Endothelial cell of umbilical vein (primary cell): ENCODE measurements at regions not wholly inside any gene's neighbourhood (a gene's known extent, or its start where the extent isn't known, plus 50 kb on each side); places are given as distances from the start of the nearest gene placed in this dataset.

Experiments used
- BruUV-seq: library from RNA; stranded (reverse); fragments of 400-500 nt; replicated peaks from 2 replicates; lab custom pipeline; 2021; lab: Mats Ljungman, UMichigan
- CTCF ChIA-PET: fragments of 300-600, 350-600 bp; sonication (Branson Sonifier 250); formaldehyde crosslinking; loops from one replicate; lab custom pipeline; 2021; ENCODE audit warnings: antibody characterized with exemption, inconsistent platforms; lab: Charles Lee
- POLR2A ChIA-PET: fragments of 300-600, 350-600 bp; sonication (Branson Sonifier 250); formaldehyde crosslinking; loops from one replicate; lab custom pipeline; 2021; ENCODE audit warnings: antibody characterized with exemption, inconsistent platforms; lab: Charles Lee
- DNase-seq: peaks from one replicate; pipeline ENCODE4 v3.0.0-alpha.2; 2011; ENCODE audit warnings: low read depth, low spot score
- FAIRE-seq: peaks from 2 replicates; lab custom pipeline; 2011; peaks lifted over from hg19 to GRCh38; lab: Jason Lieb, UNC
- H2AFZ ChIP-seq: 2 replicates; pipeline ENCODE4 v1.6.0; 2012; ENCODE audit warnings: low read depth, low read length, control low read depth, inconsistent platforms
- H3K27ac ChIP-seq: 2 replicates; pipeline ENCODE4 v1.5.1; 2011; ENCODE audit warnings: low read depth, mild to moderate bottlenecking, control low read depth, low read length, moderate library complexity; ENCODE audit not compliant: insufficient read depth
- H3K27me3 ChIP-seq, 2 experiments: 2 replicates each; pipeline versions ENCODE4 v1.6.0 to v1.6.1; 2011; ENCODE audit warnings: low read length in 2 of 2, mixed read lengths in 1 of 2; ENCODE audit not compliant: control insufficient read depth in 2 of 2, insufficient read depth in 2 of 2
- H3K36me3 ChIP-seq, 2 experiments: 2 replicates in 1 of 2; 3 replicates in 1 of 2; pipeline ENCODE4 v1.5.1; 2011; ENCODE audit warnings: low read length in 2 of 2, mild to moderate bottlenecking in 1 of 2, moderate library complexity in 1 of 2; ENCODE audit not compliant: control insufficient read depth in 2 of 2, insufficient read depth in 2 of 2; ENCODE audit errors: extremely low read depth in 1 of 2
- H3K4me1 ChIP-seq: 3 replicates; pipeline ENCODE4 v1.5.1; 2011; ENCODE audit warnings: mild to moderate bottlenecking, low read length; ENCODE audit not compliant: control insufficient read depth, insufficient read depth; ENCODE audit errors: extremely low read depth
- H3K4me2 ChIP-seq: 2 replicates; pipeline ENCODE4 v1.6.1; 2011; ENCODE audit warnings: low read length, control low read depth, mixed read lengths; ENCODE audit not compliant: insufficient read depth
- H3K4me3 ChIP-seq, 3 experiments: fragments of 200-600 bp in 1 of 3; sonication (generic), shearing (Covaris generic) in 1 of 3; replicated peaks in 1 of 3; 2 replicates each; pipeline ENCODE4 v1.5.1; 2011 to 2016; ENCODE audit warnings: control low read depth in 3 of 3, low read length in 3 of 3, mild to moderate bottlenecking in 2 of 3, inconsistent platforms in 1 of 3, low read depth in 1 of 3, moderate library complexity in 1 of 3; ENCODE audit not compliant: insufficient read depth in 1 of 3
- H3K79me2 ChIP-seq: 2 replicates; pipeline ENCODE4 v1.6.0; 2012; ENCODE audit warnings: low read length, inconsistent platforms; ENCODE audit not compliant: control insufficient read depth, insufficient read depth
- H3K9ac ChIP-seq: replicated peaks from 2 replicates; pipeline ENCODE3; 2011; ENCODE audit warnings: low read length, control low read depth; ENCODE audit not compliant: insufficient read depth; ENCODE audit errors: extremely low read depth
- H3K9me1 ChIP-seq: replicated peaks from 3 replicates; pipeline ENCODE4 v1.6.0; 2011; ENCODE audit warnings: mild to moderate bottlenecking, low read length; ENCODE audit not compliant: control insufficient read depth, insufficient read depth; ENCODE audit errors: extremely low read depth
- H3K9me3 ChIP-seq: replicated peaks from 2 replicates; pipeline ENCODE4 v1.5.1; 2012; ENCODE audit warnings: low read length, inconsistent platforms; ENCODE audit not compliant: control insufficient read depth, insufficient read depth
- H4K20me1 ChIP-seq: replicated peaks from 2 replicates; pipeline ENCODE3; 2011; ENCODE audit warnings: mild to moderate bottlenecking, low read length; ENCODE audit not compliant: control insufficient read depth, insufficient read depth; ENCODE audit errors: extremely low read depth
- CTCF ChIP-seq, 2 donors: IDR thresholded peaks; 1 replicate in 1 of 2; 2 replicates in 1 of 2; pipeline ENCODE4 v1.5.1; 2011; ENCODE audit warnings: low read length in 2 of 2, mild to moderate bottlenecking in 2 of 2, moderate library complexity in 2 of 2, control low read depth in 1 of 2, inconsistent platforms in 1 of 2, low read depth in 1 of 2; ENCODE audit not compliant: insufficient read depth in 1 of 2; ENCODE audit errors: extremely low read depth in 1 of 2
- EZH2 ChIP-seq: IDR thresholded peaks from 2 replicates; pipeline ENCODE4 v1.6.1; 2012; ENCODE audit warnings: borderline replicate concordance, low read depth, mild to moderate bottlenecking, moderate library complexity, low read length, inconsistent platforms; ENCODE audit not compliant: severe bottlenecking
- FOS ChIP-seq: IDR thresholded peaks from 2 replicates; pipeline ENCODE4 v1.6.1; 2011; ENCODE audit warnings: mild to moderate bottlenecking, low read length, moderate library complexity, borderline replicate concordance; ENCODE audit not compliant: insufficient read depth
- GATA2 ChIP-seq: IDR thresholded peaks from 2 replicates; pipeline ENCODE4 v1.7.0; 2011; ENCODE audit warnings: low read depth, mild to moderate bottlenecking, moderate library complexity, mixed read lengths, low read length; ENCODE audit not compliant: insufficient read length, insufficient read depth
- JUN ChIP-seq: IDR thresholded peaks from 2 replicates; pipeline ENCODE4 v1.6.1; 2011; ENCODE audit warnings: borderline replicate concordance, low read depth; ENCODE audit not compliant: insufficient read length, insufficient read depth
- MYC ChIP-seq: IDR thresholded peaks from one replicate; pipeline ENCODE4 v1.6.1; 2011; ENCODE audit warnings: mild to moderate bottlenecking, low read depth, low read length
- POLR2A ChIP-seq: IDR thresholded peaks from 2 replicates; pipeline ENCODE4 v1.6.1; 2012; ENCODE audit warnings: low read depth, mild to moderate bottlenecking, control low read depth, low read length
- POLR2AphosphoS5 ChIP-seq: IDR thresholded peaks from 2 replicates; pipeline ENCODE4 v1.6.1; 2012; ENCODE audit warnings: low read depth, mild to moderate bottlenecking, control low read depth, low read length, moderate library complexity; ENCODE audit not compliant: insufficient read depth
- dilution Hi-C: fragments of 300-500 bp; cut with MboI; formaldehyde crosslinking; loops from one replicate; pipeline ENCODE4 v1.15.0; 2019; ENCODE audit warnings: low sequenced_read_pairs; ENCODE audit not compliant: extremely low pct_ligation_motif_present
- intact Hi-C: fragments of 100-400 bp; cut with micrococcal nuclease; formaldehyde crosslinking; loops from one replicate; pipeline ENCODE4 v1.10.0; 2022
- TF ChIP-seq, protein P1 (sequence below): IDR thresholded peaks from 2 replicates; pipeline ENCODE4 v1.6.1; 2011; ENCODE audit not compliant: insufficient read depth, insufficient read length

DNA sequence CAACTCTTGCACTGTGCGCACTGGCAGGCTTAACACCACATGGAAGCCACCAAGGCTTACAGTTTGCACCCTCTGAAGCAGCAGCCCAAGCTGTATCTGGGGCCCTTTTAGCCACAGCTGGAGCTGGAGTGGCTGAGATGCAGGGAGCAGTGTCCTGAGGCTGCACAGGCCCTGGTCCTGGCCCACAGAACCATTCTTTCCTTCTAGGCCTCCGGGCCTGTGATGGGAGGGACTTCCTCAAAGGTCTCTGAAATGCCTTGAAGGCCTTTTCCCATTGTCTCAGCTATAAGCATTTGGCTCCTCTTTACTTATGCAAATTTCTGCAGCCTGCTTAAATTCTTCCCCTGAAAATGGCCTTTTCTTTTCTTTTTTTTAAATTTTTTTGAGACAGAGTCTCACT, 104.4 kb upstream of the CPLX2 start:
- FAIRE-seq (no peak), DNase-seq (no peak)
- dilution Hi-C loops: no loop called here
- no peak overlapping the region for H3K4me2 ChIP-seq
- no peak overlapping the region for H3K27ac ChIP-seq
- H3K27me3 ChIP-seq: no peaks in the 10 kb centered on the region
- no peaks in the 10 kb centered on the region for H3K9me1 ChIP-seq
- no TSS peak for BruUV-seq
- H3K4me1 ChIP-seq: no peaks in the 10 kb centered on the region
- intact Hi-C loops: no loop called here
- no peaks in the 10 kb centered on the region for H3K79me2 ChIP-seq
- ChIA-PET POLR2A (no interaction called here), CTCF (no interaction called here)
- H2AFZ ChIP-seq: no peak overlapping the region
- H4K20me1 ChIP-seq: no peaks in the 10 kb centered on the region
- no peak overlapping the region for H3K4me3 ChIP-seq
- no peak overlapping the region for H3K9ac ChIP-seq
- H3K36me3 ChIP-seq: no peaks in the 10 kb centered on the region
- no peaks in the 10 kb centered on the region for H3K9me3 ChIP-seq
- TF ChIP-seq FOS: no peak
- no peak for TF ChIP-seq POLR2A
- no peak for TF ChIP-seq POLR2AphosphoS5
- no peak for TF ChIP-seq JUN
- TF ChIP-seq GATA2: no peak
- TF ChIP-seq, protein P1, sequence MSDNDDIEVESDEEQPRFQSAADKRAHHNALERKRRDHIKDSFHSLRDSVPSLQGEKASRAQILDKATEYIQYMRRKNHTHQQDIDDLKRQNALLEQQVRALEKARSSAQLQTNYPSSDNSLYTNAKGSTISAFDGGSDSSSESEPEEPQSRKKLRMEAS: no peak
- no peak for TF ChIP-seq CTCF (IDR thresholded peaks at IDR 0.05; ENCODE audit: extremely low read depth in 1 of 2, insufficient read depth in 1 of 2, low read depth in 1 of 2, low read length in 2 of 2)
- TF ChIP-seq MYC: no peak
- TF ChIP-seq EZH2: no peak
